IMR-90 (cell line): ENCODE measurements at regions not wholly inside any gene's neighbourhood (a gene's known extent, or its start where the extent isn't known, plus 50 kb on each side); places are given as distances from the start of the nearest gene placed in this dataset.

ENCODE experiments used
- ATAC-seq: fragments of 200-7000 bp; cut with Tn5 transposase; 2 replicates; pipeline ENCODE4 v1.9.1; 2020; ENCODE audit warnings: low read depth, mild to moderate bottlenecking, moderate library complexity
- BruUV-seq: library from RNA; stranded (reverse); fragments of 400-500 nt; replicated peaks from 2 replicates; lab custom pipeline; 2021; lab: Mats Ljungman, UMichigan
- CTCF ChIA-PET: fragments of 300-600 bp; formaldehyde crosslinking; extraction: SDS; loops from one replicate; lab custom pipeline; 2021; ENCODE audit warnings: antibody characterized with exemption; lab: Yijun Ruan, JAX
- POLR2A ChIA-PET: fragments of 300-600 bp; sonication (Branson Sonifier 250); formaldehyde crosslinking; loops from one replicate; lab custom pipeline; 2022; ENCODE audit warnings: antibody characterized with exemption; ENCODE audit not compliant: unreplicated experiment; lab: Charles Lee
- DNase-seq: peaks from one replicate; pipeline ENCODE4 v3.0.0; 2013
- H2AFZ ChIP-seq: replicated peaks from 2 replicates; pipeline ENCODE3; 2013; ENCODE audit warnings: low read length, mild to moderate bottlenecking; ENCODE audit not compliant: poor library complexity
- H2AK5ac ChIP-seq: 2 replicates; pipeline ENCODE4 v1.6.1; 2013; ENCODE audit warnings: low read depth, low read length, inconsistent platforms
- H2AK9ac ChIP-seq: replicated peaks from 2 replicates; pipeline ENCODE3; 2013; ENCODE audit warnings: mild to moderate bottlenecking, low read depth, low read length, moderate library complexity; ENCODE audit not compliant: poor library complexity
- H2BK120ac ChIP-seq: 2 replicates; pipeline ENCODE4 v1.6.1; 2013; ENCODE audit warnings: low read depth, low read length, inconsistent platforms
- H2BK15ac ChIP-seq: 3 replicates; pipeline ENCODE4 v1.6.1; 2013; ENCODE audit warnings: low read depth, low read length, inconsistent platforms
- H2BK20ac ChIP-seq: 2 replicates; pipeline ENCODE4 v1.6.1; 2013; ENCODE audit warnings: low read depth, mild to moderate bottlenecking, inconsistent platforms, low read length, moderate library complexity
- H2BK5ac ChIP-seq: 2 replicates; pipeline ENCODE4 v1.6.1; 2013; ENCODE audit warnings: mild to moderate bottlenecking, low read depth, low read length, inconsistent platforms; ENCODE audit not compliant: poor library complexity, severe bottlenecking
- H3K14ac ChIP-seq: replicated peaks from 2 replicates; pipeline ENCODE4 v1.6.1; 2013; ENCODE audit warnings: low read depth, low read length, inconsistent platforms
- H3K18ac ChIP-seq: 2 replicates; pipeline ENCODE4 v1.6.1; 2013; ENCODE audit warnings: low read depth, low read length, control low read depth
- H3K23ac ChIP-seq: 2 replicates; pipeline ENCODE4 v1.6.1; 2013; ENCODE audit warnings: low read depth, low read length, inconsistent platforms
- H3K27ac ChIP-seq: 2 replicates; pipeline ENCODE4 v1.5.1; 2013; ENCODE audit warnings: mild to moderate bottlenecking, control low read depth, low read length; ENCODE audit not compliant: insufficient read depth
- H3K27me3 ChIP-seq: 2 replicates; pipeline ENCODE4 v1.6.1; 2013; ENCODE audit warnings: low read length; ENCODE audit not compliant: control insufficient read depth, insufficient read depth
- H3K36me3 ChIP-seq: 2 replicates; pipeline ENCODE4 v1.6.1; 2013; ENCODE audit warnings: low read length, mixed read lengths; ENCODE audit not compliant: control insufficient read depth, insufficient read depth
- H3K4ac ChIP-seq: 2 replicates; pipeline ENCODE4 v1.6.1; 2013; ENCODE audit warnings: low read depth, low read length, inconsistent platforms
- H3K4me1 ChIP-seq: 2 replicates; pipeline ENCODE4 v1.6.1; 2013; ENCODE audit warnings: low read length, mixed read lengths; ENCODE audit not compliant: control insufficient read depth, insufficient read depth
- H3K4me2 ChIP-seq: 2 replicates; pipeline ENCODE4 v1.6.1; 2013; ENCODE audit warnings: low read depth, mild to moderate bottlenecking, control low read depth, low read length, moderate library complexity
- H3K4me3 ChIP-seq: 2 replicates; pipeline ENCODE4 v1.5.1; 2013; ENCODE audit warnings: low read depth, mild to moderate bottlenecking, control low read depth, low read length, moderate library complexity; ENCODE audit not compliant: insufficient read depth
- H3K56ac ChIP-seq: 2 replicates; pipeline ENCODE4 v1.6.1; 2013; ENCODE audit warnings: low read length, inconsistent platforms; ENCODE audit not compliant: insufficient read depth; ENCODE audit errors: extremely low read depth
- H3K79me1 ChIP-seq, 2 experiments: 2 replicates each; pipeline ENCODE4 v1.6.1; 2013; ENCODE audit warnings: low read length in 2 of 2, inconsistent platforms in 1 of 2, low read depth in 1 of 2
- H3K9ac ChIP-seq: 2 replicates; pipeline ENCODE4 v1.6.1; 2013; ENCODE audit warnings: low read depth, low read length, control low read depth
- H3K9me1 ChIP-seq: 2 replicates; pipeline ENCODE4 v1.6.1; 2013; ENCODE audit warnings: low read length, inconsistent platforms; ENCODE audit not compliant: insufficient read depth
- H3K9me3 ChIP-seq: 2 replicates; pipeline ENCODE4 v1.6.1; 2013; ENCODE audit warnings: low read length; ENCODE audit not compliant: control insufficient read depth, insufficient read depth
- H4K20me1 ChIP-seq: 2 replicates; pipeline ENCODE4 v1.6.1; 2013; ENCODE audit warnings: low read length, inconsistent platforms; ENCODE audit not compliant: insufficient read depth
- H4K5ac ChIP-seq: 2 replicates; pipeline ENCODE4 v1.6.1; 2013; ENCODE audit warnings: mild to moderate bottlenecking, low read depth, low read length, control low read depth
- H4K8ac ChIP-seq, 2 experiments: 2 replicates each; pipeline ENCODE4 v1.6.1; 2013; ENCODE audit warnings: low read depth in 2 of 2, low read length in 2 of 2, control low read depth in 1 of 2, inconsistent platforms in 1 of 2
- H4K91ac ChIP-seq: 2 replicates; pipeline ENCODE4 v1.6.1; 2013; ENCODE audit warnings: low read depth, low read length, inconsistent platforms; ENCODE audit not compliant: insufficient read depth
- BHLHE40 ChIP-seq: fragments of 150-350 bp; IDR thresholded peaks from 2 replicates; pipeline ENCODE4 v1.6.1; 2016; ENCODE audit warnings: mild to moderate bottlenecking, low read depth, low read length
- CEBPB ChIP-seq: IDR thresholded peaks from 2 replicates; pipeline ENCODE4 v1.6.1; 2012; ENCODE audit warnings: low read depth, low read length, improper control_type of control experiment
- FOS ChIP-seq: fragments of 150-350 bp; IDR thresholded peaks from 2 replicates; pipeline ENCODE4 v1.6.1; 2016; ENCODE audit warnings: low read depth, low read length
- MAZ ChIP-seq: IDR thresholded peaks from 2 replicates; pipeline ENCODE4 v1.6.1; 2012; ENCODE audit warnings: low read depth, mild to moderate bottlenecking, low read length, improper control_type of control experiment, moderate library complexity, borderline replicate concordance
- MXI1 ChIP-seq: IDR thresholded peaks from 2 replicates; pipeline ENCODE4 v1.6.1; 2012; ENCODE audit warnings: low read depth, mild to moderate bottlenecking, low read length, moderate library complexity, borderline replicate concordance
- NFE2L2 ChIP-seq: fragments of 150-350 bp; IDR thresholded peaks from 2 replicates; pipeline ENCODE4 v1.6.1; 2016; ENCODE audit warnings: low read depth, mild to moderate bottlenecking, low read length
- POLR2A ChIP-seq: IDR thresholded peaks from 2 replicates; pipeline ENCODE4 v1.6.1; 2012; ENCODE audit warnings: mild to moderate bottlenecking, low read depth, low read length
- RAD21 ChIP-seq: IDR thresholded peaks from 2 replicates; pipeline ENCODE4 v1.6.1; 2012; ENCODE audit warnings: low read length, improper control_type of control experiment
- RCOR1 ChIP-seq: IDR thresholded peaks from 2 replicates; pipeline ENCODE4 v1.6.1; 2012; ENCODE audit warnings: mild to moderate bottlenecking, low read length, improper control_type of control experiment; ENCODE audit not compliant: insufficient replicate concordance
- RFX5 ChIP-seq: IDR thresholded peaks from 2 replicates; pipeline ENCODE4 v1.8.0; 2012; ENCODE audit warnings: low read depth, mild to moderate bottlenecking, low read length, moderate library complexity
- SMC3 ChIP-seq: fragments of 150-350 bp; IDR thresholded peaks from 2 replicates; pipeline ENCODE4 v1.6.1; 2016; ENCODE audit warnings: low read depth, mild to moderate bottlenecking, antibody characterized with exemption, low read length, moderate library complexity
- WGBS, 2 experiments: methylation state at CpG; one replicate each; pipeline versions ENCODE4 v1.1.5 to v1.1.7; 2013; ENCODE audit warnings: missing lambda C conversion rate in 2 of 2; ENCODE audit not compliant: insufficient read length in 1 of 2; ENCODE audit errors: extremely low coverage in 2 of 2; 5-methylcytosine and 5-hydroxymethylcytosine counted together
- dilution Hi-C: fragments of 300-500 bp; cut with HindIII; formaldehyde crosslinking; loops from one replicate; pipeline ENCODE4 v1.14.3; 2018; ENCODE audit warnings: low sequenced_read_pairs; ENCODE audit not compliant: unreplicated experiment
- in situ Hi-C: fragments of 300-500 bp; cut with MboI; formaldehyde crosslinking; loops from 3 replicates; pipeline ENCODE4 v1.14.3; 2019; ENCODE audit warnings: low sequenced_read_pairs, inconsistent platforms, mixed read lengths
- intact Hi-C: fragments of 100-400 bp; cut with micrococcal nuclease; formaldehyde crosslinking; loops from 2 replicates; pipeline ENCODE4 v1.10.0; 2022
- TF ChIP-seq, protein P1 (sequence below): conservative IDR thresholded peaks from 2 replicates; pipeline ENCODE4 v1.5.1; 2012; ENCODE audit warnings: mild to moderate bottlenecking, low read depth, low read length, improper control_type of control experiment
- TF ChIP-seq, protein P2 (sequence below): fragments of 150-350 bp; IDR thresholded peaks from 2 replicates; pipeline ENCODE4 v1.6.1; 2017; ENCODE audit warnings: mild to moderate bottlenecking, antibody characterized with exemption, low read length, low read depth
- TF ChIP-seq, protein P3 (sequence below): fragments of 150-350 bp; IDR thresholded peaks from 2 replicates; pipeline ENCODE4 v1.6.1; 2016; ENCODE audit warnings: low read depth, mild to moderate bottlenecking, low read length, moderate library complexity, borderline replicate concordance

DNA sequence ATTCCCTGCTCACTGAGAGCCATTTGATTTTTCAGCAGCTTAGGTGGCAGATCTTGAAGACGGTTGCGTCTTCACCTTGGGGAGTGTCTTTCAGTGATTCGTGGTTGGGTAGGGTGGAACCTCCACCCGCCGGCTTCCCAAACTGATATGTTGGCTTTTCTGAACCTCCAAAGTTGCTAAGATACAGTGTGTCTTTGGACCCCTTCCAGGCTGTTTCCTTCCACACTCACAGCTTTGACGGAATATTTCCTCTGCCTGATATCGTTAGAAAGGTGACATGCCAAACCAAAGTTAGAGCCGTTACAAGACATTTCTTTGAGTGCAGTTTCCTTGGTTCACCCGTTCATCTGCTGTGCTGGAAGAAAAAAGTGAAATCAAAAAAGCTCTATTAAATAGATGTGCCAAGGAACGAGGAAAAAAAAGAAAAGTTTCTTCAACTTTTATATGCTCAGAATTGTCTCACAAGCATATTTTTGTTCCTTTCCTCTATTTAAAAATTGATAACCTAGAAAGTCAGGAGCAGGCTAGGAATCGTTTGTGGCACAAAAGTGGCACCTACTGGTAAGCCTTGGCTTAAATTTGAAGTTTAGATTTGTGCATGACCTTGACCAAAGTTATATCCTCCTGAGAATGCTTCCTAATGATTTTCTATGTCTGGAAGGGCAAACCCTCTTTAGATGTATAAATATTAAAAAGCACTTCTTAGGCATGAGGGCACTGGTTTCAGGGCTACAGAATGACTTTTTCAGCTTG, 270.7 kb upstream of the WWC1 start:
- H3K4ac ChIP-seq: no peak overlapping the region
- no peak overlapping the region for H2AK9ac ChIP-seq
- H3K27ac ChIP-seq: no peak overlapping the region
- no peak overlapping the region for H2BK15ac ChIP-seq
- no peak overlapping the region for H4K5ac ChIP-seq
- no peak overlapping the region for H3K14ac ChIP-seq
- no peaks in the 10 kb centered on the region for H4K20me1 ChIP-seq
- no peak overlapping the region for H2AK5ac ChIP-seq
- H3K79me1 ChIP-seq: no peaks in the 10 kb centered on the region
- H3K36me3 ChIP-seq: no peaks in the 10 kb centered on the region
- CTCF ChIA-PET: interaction anchor here (0.6 to 1.0 kb wide), 4 partner anchors 291 to 443 kb away, joined by 3 to 5 read pairs (median 4); no protein-coding TSS in a partner anchor
- ATAC-seq (peak; percentile 37; the same call in 1 of the 2 replicates), DNase-seq (peak; percentile 8)
- H3K4me1 ChIP-seq: no peaks in the 10 kb centered on the region
- H3K18ac ChIP-seq: no peak overlapping the region
- WGBS, 2 experiments: 40% methylated on average over 3 of the region's 11 CpGs; no CpG with 5 or more reads in 1 of the 2 experiments
- no peaks in the 10 kb centered on the region for H3K9me1 ChIP-seq
- no peak overlapping the region for H3K9ac ChIP-seq
- H2AFZ ChIP-seq: peak overlapping the region; percentile 17
- intact Hi-C loops (loop anchor here (1.0 to 5.0 kb wide), 2 partner anchors 297 to 438 kb away; no protein-coding TSS in a partner anchor), dilution Hi-C loops (no loop called here), in situ Hi-C loops (no loop called here)
- TF ChIP-seq POLR2A: no peak
- no peak for TF ChIP-seq FOS
- no peak for TF ChIP-seq RFX5
- no peak for TF ChIP-seq CEBPB
- no peak for TF ChIP-seq NFE2L2
- no peak for TF ChIP-seq BHLHE40
- no peak for TF ChIP-seq RCOR1
- peak; percentile 42 for TF ChIP-seq SMC3
- TF ChIP-seq, protein P1, sequence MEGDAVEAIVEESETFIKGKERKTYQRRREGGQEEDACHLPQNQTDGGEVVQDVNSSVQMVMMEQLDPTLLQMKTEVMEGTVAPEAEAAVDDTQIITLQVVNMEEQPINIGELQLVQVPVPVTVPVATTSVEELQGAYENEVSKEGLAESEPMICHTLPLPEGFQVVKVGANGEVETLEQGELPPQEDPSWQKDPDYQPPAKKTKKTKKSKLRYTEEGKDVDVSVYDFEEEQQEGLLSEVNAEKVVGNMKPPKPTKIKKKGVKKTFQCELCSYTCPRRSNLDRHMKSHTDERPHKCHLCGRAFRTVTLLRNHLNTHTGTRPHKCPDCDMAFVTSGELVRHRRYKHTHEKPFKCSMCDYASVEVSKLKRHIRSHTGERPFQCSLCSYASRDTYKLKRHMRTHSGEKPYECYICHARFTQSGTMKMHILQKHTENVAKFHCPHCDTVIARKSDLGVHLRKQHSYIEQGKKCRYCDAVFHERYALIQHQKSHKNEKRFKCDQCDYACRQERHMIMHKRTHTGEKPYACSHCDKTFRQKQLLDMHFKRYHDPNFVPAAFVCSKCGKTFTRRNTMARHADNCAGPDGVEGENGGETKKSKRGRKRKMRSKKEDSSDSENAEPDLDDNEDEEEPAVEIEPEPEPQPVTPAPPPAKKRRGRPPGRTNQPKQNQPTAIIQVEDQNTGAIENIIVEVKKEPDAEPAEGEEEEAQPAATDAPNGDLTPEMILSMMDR: peak; percentile 41
- TF ChIP-seq MXI1: no peak
- TF ChIP-seq RAD21: peak; percentile 60
- TF ChIP-seq, protein P2, sequence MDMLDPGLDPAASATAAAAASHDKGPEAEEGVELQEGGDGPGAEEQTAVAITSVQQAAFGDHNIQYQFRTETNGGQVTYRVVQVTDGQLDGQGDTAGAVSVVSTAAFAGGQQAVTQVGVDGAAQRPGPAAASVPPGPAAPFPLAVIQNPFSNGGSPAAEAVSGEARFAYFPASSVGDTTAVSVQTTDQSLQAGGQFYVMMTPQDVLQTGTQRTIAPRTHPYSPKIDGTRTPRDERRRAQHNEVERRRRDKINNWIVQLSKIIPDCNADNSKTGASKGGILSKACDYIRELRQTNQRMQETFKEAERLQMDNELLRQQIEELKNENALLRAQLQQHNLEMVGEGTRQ: no peak
- TF ChIP-seq MAZ: no peak
- TF ChIP-seq, protein P3, sequence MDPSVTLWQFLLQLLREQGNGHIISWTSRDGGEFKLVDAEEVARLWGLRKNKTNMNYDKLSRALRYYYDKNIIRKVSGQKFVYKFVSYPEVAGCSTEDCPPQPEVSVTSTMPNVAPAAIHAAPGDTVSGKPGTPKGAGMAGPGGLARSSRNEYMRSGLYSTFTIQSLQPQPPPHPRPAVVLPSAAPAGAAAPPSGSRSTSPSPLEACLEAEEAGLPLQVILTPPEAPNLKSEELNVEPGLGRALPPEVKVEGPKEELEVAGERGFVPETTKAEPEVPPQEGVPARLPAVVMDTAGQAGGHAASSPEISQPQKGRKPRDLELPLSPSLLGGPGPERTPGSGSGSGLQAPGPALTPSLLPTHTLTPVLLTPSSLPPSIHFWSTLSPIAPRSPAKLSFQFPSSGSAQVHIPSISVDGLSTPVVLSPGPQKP: no peak
- no peak overlapping the region for H4K91ac ChIP-seq
- BruUV-seq: no TSS peak
- no peak overlapping the region for H3K23ac ChIP-seq
- H3K9me3 ChIP-seq: no peaks in the 10 kb centered on the region
- no peak overlapping the region for H3K4me2 ChIP-seq
- no peak overlapping the region for H2BK5ac ChIP-seq
- no peak overlapping the region for H3K56ac ChIP-seq
- no peak overlapping the region for H3K4me3 ChIP-seq
- POLR2A ChIA-PET: no interaction called here
- no peak overlapping the region for H2BK20ac ChIP-seq
- H3K27me3 ChIP-seq: peaks cover 20% of the 10 kb centered on the region
- H2BK120ac ChIP-seq: no peak overlapping the region
- no peak overlapping the region for H4K8ac ChIP-seq
